Smooth muscle cell (in vitro differentiated cells): ENCODE measurements at regions not wholly inside any gene's neighbourhood (a gene's known extent, or its start where the extent isn't known, plus 50 kb on each side); places are given as distances from the start of the nearest gene placed in this dataset.

ENCODE experiments used
- DNase-seq: peaks from one replicate; lab custom pipeline; 2025; ENCODE audit not compliant: unreplicated experiment; lab: John Stamatoyannopoulos, UW
- H2AFZ ChIP-seq: fragments of 200-600 bp; sonication (generic); 2 replicates; pipeline ENCODE4 v1.6.0; 2016; ENCODE audit warnings: antibody characterized with exemption, low read depth, mild to moderate bottlenecking
- H3F3A ChIP-seq: fragments of 200-600 bp; sonication (generic); 2 replicates; pipeline ENCODE4 v1.6.0; 2017; ENCODE audit warnings: antibody characterized with exemption, low read depth
- H3K27ac ChIP-seq: fragments of 200-600 bp; sonication (generic); 2 replicates; pipeline ENCODE4 v1.5.1; 2016; ENCODE audit warnings: low read depth, mild to moderate bottlenecking
- H3K27me3 ChIP-seq: fragments of 200-600 bp; sonication (generic); 2 replicates; pipeline ENCODE4 v1.6.1; 2016; ENCODE audit warnings: low read depth, mild to moderate bottlenecking
- H3K36me3 ChIP-seq: fragments of 200-600 bp; sonication (generic); 2 replicates; pipeline ENCODE4 v1.5.1; 2016; ENCODE audit warnings: low read depth
- H3K4me1 ChIP-seq: fragments of 200-600 bp; sonication (generic); 2 replicates; pipeline ENCODE4 v1.5.1; 2016; ENCODE audit warnings: low read depth
- H3K4me2 ChIP-seq: fragments of 200-600 bp; sonication (generic); 2 replicates; pipeline ENCODE4 v1.6.0; 2016; ENCODE audit warnings: mild to moderate bottlenecking
- H3K4me3 ChIP-seq: fragments of 200-600 bp; sonication (generic); 2 replicates; pipeline ENCODE4 v1.5.1; 2016; ENCODE audit warnings: mild to moderate bottlenecking
- H3K79me2 ChIP-seq: fragments of 200-600 bp; sonication (generic); 2 replicates; pipeline ENCODE4 v1.6.0; 2016; ENCODE audit warnings: low read depth, mild to moderate bottlenecking
- H3K9ac ChIP-seq: fragments of 200-600 bp; sonication (generic); 2 replicates; pipeline ENCODE4 v1.6.0; 2016; ENCODE audit warnings: low read depth
- H3K9me3 ChIP-seq: fragments of 200-600 bp; sonication (generic); replicated peaks from 2 replicates; pipeline ENCODE4 v1.5.1; 2016; ENCODE audit warnings: low read depth
- H4K20me1 ChIP-seq: fragments of 200-600 bp; sonication (generic); 2 replicates; pipeline ENCODE4 v1.6.0; 2016; ENCODE audit warnings: low read depth
- WGBS: methylation state at CpG from one replicate; pipeline ENCODE4 v1.1.7; 2016; ENCODE audit warnings: low lambda C conversion rate; 5-methylcytosine and 5-hydroxymethylcytosine counted together
- TF ChIP-seq, protein P1 (sequence below): fragments of 200-600 bp; sonication (generic); IDR thresholded peaks from 2 replicates; pipeline ENCODE4 v1.5.1; 2017; ENCODE audit warnings: borderline replicate concordance, mild to moderate bottlenecking, antibody characterized with exemption; ENCODE audit not compliant: insufficient read depth, poor library complexity, severe bottlenecking

DNA sequence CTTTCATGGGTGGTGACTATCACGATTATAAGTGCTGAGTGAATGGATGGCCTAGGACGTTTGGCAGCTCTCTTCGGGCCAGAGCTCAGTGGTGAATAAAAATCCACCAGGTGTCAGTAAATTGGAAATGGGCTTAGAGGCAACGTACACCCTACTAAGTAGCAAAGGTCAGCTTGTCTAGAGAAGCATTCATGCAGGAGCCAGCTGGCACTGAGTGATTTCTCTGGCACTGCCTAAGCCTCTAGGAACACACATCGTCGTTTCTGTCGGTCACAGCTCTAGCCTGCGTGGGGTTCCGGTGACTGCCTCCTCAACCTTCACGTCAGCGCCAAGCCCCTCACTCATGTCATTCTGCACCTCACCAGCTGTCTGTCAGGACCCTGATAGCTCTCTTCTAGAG lies 192.4 kb upstream of the NTM start:
- Histone ChIP-seq H3K4me1 (no peaks in the 10 kb centered on the region), H3K79me2 (no peaks in the 10 kb centered on the region), H3K4me2 (no peak overlapping the region), H3K36me3 (no peaks in the 10 kb centered on the region), H3K9me3 (no peaks in the 10 kb centered on the region), H3K9ac (no peak overlapping the region), H3K27me3 (no peaks in the 10 kb centered on the region), H3F3A (no peaks in the 10 kb centered on the region), H3K27ac (no peak overlapping the region), H2AFZ (no peak overlapping the region), H4K20me1 (no peaks in the 10 kb centered on the region), H3K4me3 (no peak overlapping the region)
- TF ChIP-seq, protein P1, sequence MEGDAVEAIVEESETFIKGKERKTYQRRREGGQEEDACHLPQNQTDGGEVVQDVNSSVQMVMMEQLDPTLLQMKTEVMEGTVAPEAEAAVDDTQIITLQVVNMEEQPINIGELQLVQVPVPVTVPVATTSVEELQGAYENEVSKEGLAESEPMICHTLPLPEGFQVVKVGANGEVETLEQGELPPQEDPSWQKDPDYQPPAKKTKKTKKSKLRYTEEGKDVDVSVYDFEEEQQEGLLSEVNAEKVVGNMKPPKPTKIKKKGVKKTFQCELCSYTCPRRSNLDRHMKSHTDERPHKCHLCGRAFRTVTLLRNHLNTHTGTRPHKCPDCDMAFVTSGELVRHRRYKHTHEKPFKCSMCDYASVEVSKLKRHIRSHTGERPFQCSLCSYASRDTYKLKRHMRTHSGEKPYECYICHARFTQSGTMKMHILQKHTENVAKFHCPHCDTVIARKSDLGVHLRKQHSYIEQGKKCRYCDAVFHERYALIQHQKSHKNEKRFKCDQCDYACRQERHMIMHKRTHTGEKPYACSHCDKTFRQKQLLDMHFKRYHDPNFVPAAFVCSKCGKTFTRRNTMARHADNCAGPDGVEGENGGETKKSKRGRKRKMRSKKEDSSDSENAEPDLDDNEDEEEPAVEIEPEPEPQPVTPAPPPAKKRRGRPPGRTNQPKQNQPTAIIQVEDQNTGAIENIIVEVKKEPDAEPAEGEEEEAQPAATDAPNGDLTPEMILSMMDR: no peak
- 91% methylated on average over 11 of the region's 11 CpGs for WGBS
- no peak for DNase-seq

DNA sequence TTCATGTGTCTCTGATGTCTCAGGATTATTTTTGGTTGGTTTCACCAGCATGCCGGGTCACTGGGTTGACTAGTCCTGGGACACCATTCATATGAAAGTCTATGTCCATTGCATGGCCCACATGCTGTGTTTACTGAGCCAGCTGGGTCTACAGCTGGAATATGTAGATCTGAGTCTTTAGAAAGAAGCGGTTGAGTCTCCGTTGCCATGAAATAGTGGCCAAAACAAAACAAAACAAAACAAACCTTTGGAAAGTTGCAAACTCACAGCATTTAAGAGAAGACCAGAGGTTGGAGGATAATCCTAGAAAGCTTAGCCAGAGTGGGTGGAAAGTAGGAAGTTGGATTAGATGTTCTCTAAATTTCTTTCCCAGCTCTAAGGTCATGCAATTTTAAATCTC lies 191.8 kb upstream of the NTM start:
- TF ChIP-seq, protein P1: no peak
- Histone ChIP-seq H3K36me3 (no peaks in the 10 kb centered on the region), H4K20me1 (no peaks in the 10 kb centered on the region), H2AFZ (no peak overlapping the region), H3K4me1 (no peaks in the 10 kb centered on the region), H3K79me2 (no peaks in the 10 kb centered on the region), H3F3A (no peaks in the 10 kb centered on the region), H3K27me3 (peaks cover 1% of the 10 kb centered on the region), H3K4me3 (no peak overlapping the region), H3K4me2 (no peak overlapping the region), H3K27ac (no peak overlapping the region), H3K9me3 (no peaks in the 10 kb centered on the region), H3K9ac (no peak overlapping the region)
- no peak for DNase-seq
- WGBS: 48% methylated on average over 3 of the region's 3 CpGs

DNA sequence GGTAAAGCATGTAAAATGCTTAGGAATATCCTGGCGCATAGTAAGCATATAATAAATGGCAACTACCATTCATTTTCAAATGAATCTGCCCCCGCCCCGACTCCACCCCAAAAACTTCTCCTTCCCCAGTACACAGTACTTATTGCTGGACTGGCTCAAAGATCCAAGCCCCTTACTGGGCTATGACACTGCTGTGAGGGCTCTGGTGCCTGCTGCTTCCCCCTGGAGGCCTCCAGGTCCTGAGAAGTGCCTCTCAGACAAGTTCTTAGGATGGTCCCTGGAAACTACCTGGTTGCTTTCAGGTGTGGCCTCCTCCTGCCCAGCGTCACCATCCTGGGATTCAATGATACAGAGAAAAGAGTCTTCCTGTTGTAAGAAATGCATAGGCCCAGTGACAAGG lies 190.6 kb upstream of the NTM start:
- Histone ChIP-seq H3K4me1 (no peaks in the 10 kb centered on the region), H3K4me3 (no peak overlapping the region), H3F3A (no peaks in the 10 kb centered on the region), H3K9ac (no peak overlapping the region), H3K9me3 (no peaks in the 10 kb centered on the region), H3K27me3 (peaks cover 7% of the 10 kb centered on the region), H2AFZ (no peak overlapping the region), H3K36me3 (no peaks in the 10 kb centered on the region), H3K27ac (no peak overlapping the region), H3K4me2 (no peak overlapping the region), H3K79me2 (no peaks in the 10 kb centered on the region), H4K20me1 (no peaks in the 10 kb centered on the region)
- 69% methylated on average over 4 of the region's 4 CpGs for WGBS
- TF ChIP-seq, protein P1: no peak
- no peak for DNase-seq

DNA sequence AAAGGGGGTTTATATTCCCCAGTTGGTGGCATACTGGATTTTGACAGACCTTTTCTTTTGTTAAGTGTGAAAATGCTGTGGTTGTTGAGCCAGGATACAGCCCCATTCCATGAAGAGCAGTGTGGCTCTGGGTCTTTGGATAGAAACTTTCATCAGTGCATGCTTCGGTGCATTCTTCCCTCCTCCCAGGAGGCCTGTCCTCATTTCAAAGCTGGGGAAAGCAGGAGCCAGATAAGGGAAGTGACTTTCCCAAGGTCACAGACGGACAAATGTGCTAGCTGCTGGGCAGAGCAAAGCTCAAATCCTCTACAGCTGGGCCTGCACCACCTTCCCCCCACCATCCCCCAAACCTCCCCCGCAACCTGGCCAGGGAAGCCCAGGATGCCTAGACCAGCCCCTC lies 184.5 kb upstream of the NTM start:
- Histone ChIP-seq H3K36me3 (no peaks in the 10 kb centered on the region), H3K9ac (no peak overlapping the region), H4K20me1 (no peaks in the 10 kb centered on the region), H3K4me3 (no peak overlapping the region), H3K27me3 (peaks cover 7% of the 10 kb centered on the region), H2AFZ (no peak overlapping the region), H3K79me2 (no peaks in the 10 kb centered on the region), H3K27ac (no peak overlapping the region), H3K4me1 (no peaks in the 10 kb centered on the region), H3K4me2 (no peak overlapping the region), H3F3A (no peaks in the 10 kb centered on the region), H3K9me3 (no peaks in the 10 kb centered on the region)
- TF ChIP-seq, protein P1: no peak
- no peak for DNase-seq
- WGBS: 65% methylated on average over 3 of the region's 3 CpGs
